GM12864 (cell line): ENCODE measurements at regions not wholly inside any gene's neighbourhood (a gene's known extent, or its start where the extent isn't known, plus 50 kb on each side); places are given as distances from the start of the nearest gene placed in this dataset.

Experiments used
- DNase-seq: peaks from one replicate; pipeline ENCODE4 v3.0.0-alpha.2; 2011; ENCODE audit warnings: low read depth
- H3K4me3 ChIP-seq: 2 replicates; pipeline ENCODE4 v1.5.1; 2011; ENCODE audit warnings: mild to moderate bottlenecking, low read depth, low read length, control low read depth
- TF ChIP-seq, protein P1 (sequence below): IDR thresholded peaks from 2 replicates; pipeline ENCODE4 v1.5.1; 2011; ENCODE audit warnings: low read depth, mild to moderate bottlenecking, moderate library complexity, low read length, control low read depth, inconsistent platforms; ENCODE audit errors: missing control alignments

DNA sequence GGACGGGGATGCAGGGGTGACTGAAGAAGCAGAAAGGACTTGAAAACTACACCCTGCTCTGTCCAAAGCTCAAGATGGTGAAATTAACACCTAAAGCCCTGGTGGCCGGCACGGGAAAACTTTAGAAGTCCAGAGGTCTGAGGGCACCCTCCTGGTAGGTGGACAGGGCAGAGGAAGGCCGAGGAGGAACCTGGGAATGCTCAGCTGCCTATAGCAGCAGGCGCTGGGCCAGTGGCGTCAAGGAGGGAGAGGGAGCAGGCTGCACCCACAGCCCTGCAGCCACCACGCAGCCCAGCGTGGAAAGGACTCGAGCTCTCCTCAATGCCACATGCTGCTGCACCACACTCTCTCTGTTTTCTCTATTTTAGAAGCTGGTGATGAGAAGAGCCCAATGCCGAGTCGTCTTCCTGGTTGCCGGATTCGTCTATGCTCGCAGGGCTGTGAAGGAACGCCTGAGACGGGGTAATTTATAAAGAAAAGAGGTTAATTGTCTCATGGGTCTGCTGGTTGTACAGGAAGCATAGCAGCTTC lies 248.3 kb upstream of the AFDN start:
- DNase-seq = no peak
- TF ChIP-seq, protein P1, sequence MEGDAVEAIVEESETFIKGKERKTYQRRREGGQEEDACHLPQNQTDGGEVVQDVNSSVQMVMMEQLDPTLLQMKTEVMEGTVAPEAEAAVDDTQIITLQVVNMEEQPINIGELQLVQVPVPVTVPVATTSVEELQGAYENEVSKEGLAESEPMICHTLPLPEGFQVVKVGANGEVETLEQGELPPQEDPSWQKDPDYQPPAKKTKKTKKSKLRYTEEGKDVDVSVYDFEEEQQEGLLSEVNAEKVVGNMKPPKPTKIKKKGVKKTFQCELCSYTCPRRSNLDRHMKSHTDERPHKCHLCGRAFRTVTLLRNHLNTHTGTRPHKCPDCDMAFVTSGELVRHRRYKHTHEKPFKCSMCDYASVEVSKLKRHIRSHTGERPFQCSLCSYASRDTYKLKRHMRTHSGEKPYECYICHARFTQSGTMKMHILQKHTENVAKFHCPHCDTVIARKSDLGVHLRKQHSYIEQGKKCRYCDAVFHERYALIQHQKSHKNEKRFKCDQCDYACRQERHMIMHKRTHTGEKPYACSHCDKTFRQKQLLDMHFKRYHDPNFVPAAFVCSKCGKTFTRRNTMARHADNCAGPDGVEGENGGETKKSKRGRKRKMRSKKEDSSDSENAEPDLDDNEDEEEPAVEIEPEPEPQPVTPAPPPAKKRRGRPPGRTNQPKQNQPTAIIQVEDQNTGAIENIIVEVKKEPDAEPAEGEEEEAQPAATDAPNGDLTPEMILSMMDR = no peak
- no peak overlapping the region for H3K4me3 ChIP-seq

DNA sequence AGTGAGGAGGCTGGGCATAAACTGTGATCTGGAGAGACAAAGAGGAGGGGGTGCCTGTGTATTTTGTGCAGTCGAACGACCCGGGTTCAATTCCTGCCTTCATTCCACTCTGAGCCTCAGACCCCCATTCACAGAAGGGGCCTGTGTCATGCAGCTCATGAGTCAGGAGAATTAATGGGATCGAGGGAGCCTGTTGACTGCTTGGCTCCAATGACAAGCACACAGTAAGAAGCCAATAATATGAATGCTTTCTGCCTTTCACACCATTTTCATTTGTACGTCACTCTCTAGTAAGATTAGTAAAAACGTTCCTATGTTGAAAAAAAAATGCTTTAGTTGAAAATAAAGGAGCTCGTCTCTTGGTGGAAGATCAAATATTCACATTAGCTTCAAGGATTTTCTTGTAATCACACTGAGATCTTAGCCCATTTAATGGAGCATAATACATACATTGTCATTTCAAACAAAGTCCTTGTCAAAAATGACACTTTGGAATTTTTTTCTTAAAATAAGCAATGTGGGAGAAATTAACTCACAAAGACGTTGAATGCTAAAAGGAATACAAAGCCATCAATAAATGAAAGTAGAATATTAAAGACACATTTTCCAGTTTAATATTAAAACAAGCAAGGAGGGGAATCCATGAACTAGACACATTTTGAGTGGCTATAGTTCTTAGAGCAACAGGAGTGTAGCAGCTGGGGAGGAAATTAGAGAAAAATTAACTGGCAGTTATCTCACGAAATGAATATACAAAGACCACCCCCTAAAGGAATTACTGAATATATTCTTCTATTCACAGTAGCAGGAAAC lies 246.7 kb upstream of the AFDN start:
- no peak overlapping the region for H3K4me3 ChIP-seq
- no peak for DNase-seq
- TF ChIP-seq, protein P1 = no peak

- DNase-seq = no peak
- H3K4me3 ChIP-seq = no peak overlapping the region
- TF ChIP-seq, protein P1 = no peak
Measured at GRCh38 chr6:167580619-167580911, 246.1 kb upstream of the AFDN start.

DNA sequence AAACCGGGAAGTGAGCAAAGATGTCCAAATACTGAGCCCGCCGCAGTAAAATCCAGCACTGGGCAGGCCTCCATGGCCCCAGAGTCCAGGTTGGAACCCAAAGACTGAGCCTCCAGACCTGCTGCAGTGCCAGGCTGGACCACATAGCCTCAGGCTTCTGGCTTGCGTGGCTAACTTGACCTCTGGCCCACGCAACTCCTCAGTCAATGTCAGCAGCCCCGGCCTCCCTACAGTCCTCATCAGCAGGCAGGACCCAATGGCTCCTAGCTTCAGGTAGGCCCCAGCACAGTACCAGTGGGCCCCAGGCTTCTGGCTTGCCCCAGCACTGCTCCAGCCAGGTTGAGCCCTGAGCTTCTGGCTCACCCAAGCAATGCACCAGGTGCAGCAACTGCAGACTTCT lies 245.1 kb upstream of the AFDN start:
- TF ChIP-seq, protein P1 = no peak
- no peak overlapping the region for H3K4me3 ChIP-seq
- no peak for DNase-seq

DNA sequence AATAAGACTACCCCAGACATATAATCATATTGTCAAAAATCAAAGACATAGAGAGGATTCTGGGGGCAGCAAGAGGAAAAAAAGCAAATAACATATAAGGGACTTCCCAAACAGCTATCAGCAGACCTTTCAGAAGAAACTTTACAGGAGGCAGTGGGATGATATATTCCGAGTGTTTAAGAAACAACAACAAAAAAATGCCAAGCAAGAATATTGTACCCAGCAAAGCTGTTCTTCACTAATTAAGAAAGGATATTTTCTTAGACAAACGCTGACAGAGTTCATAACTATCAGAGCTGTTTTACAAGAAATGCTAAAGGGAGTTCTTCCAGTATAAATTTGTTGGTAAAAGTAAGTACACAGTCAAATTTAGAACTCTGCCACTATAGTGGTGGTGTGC lies 243.3 kb upstream of the AFDN start:
- no peak for DNase-seq
- TF ChIP-seq, protein P1 = no peak
- H3K4me3 ChIP-seq = no peak overlapping the region

GRCh38 chr6:167588181-167588919 lies 238.4 kb upstream of the AFDN start:
- TF ChIP-seq, protein P1 = no peak
- no peak overlapping the region for H3K4me3 ChIP-seq
- DNase-seq = no peak
